ENCODE measurements at regions not wholly inside any gene's neighbourhood (a gene's known extent, or its start where the extent isn't known, plus 50 kb on each side); places are given as distances from the start of the nearest gene placed in this dataset.

GRCh38 chr10:2871673-2872219 is 195.6 kb upstream of the PFKP start:
- ChIA-PET CTCF (no interaction called here), POLR2A (ENCODE audit: unreplicated experiment) (no interaction called here)
- Histone ChIP-seq H2AK5ac (ENCODE audit: low read depth, low read length) (no peak overlapping the region), H4K5ac (ENCODE audit: low read depth, low read length) (no peak overlapping the region), H2BK20ac (ENCODE audit: low read depth, low read length) (no peak overlapping the region), H2BK15ac (ENCODE audit: low read depth, low read length) (no peak overlapping the region), H2AFZ (replicated peaks; ENCODE audit: low read length, poor library complexity) (no peak overlapping the region), H2BK5ac (ENCODE audit: low read depth, low read length, poor library complexity, severe bottlenecking) (no peak overlapping the region), H3K14ac (replicated peaks; ENCODE audit: low read depth, low read length) (no peak overlapping the region), H3K18ac (ENCODE audit: low read depth, low read length) (no peak overlapping the region), H4K20me1 (ENCODE audit: insufficient read depth, low read length) (no peaks in the 10 kb centered on the region), H2BK120ac (ENCODE audit: low read depth, low read length) (no peak overlapping the region), H3K4me2 (ENCODE audit: low read depth, low read length) (no peak overlapping the region), H3K4me3 (ENCODE audit: insufficient read depth, low read depth, low read length) (no peak overlapping the region), H3K4ac (ENCODE audit: low read depth, low read length) (no peak overlapping the region), H3K27ac (ENCODE audit: insufficient read depth, low read length) (no peak overlapping the region), H4K8ac (ENCODE audit: low read depth in 2 of 2, low read length in 2 of 2) (no peak overlapping the region), H3K9me3 (ENCODE audit: control insufficient read depth, insufficient read depth, low read length) (peaks cover 8% of the 10 kb centered on the region), H2AK9ac (replicated peaks; ENCODE audit: low read depth, low read length, poor library complexity) (no peak overlapping the region), H3K9ac (ENCODE audit: low read depth, low read length) (no peak overlapping the region), H3K36me3 (ENCODE audit: control insufficient read depth, insufficient read depth, low read length) (no peaks in the 10 kb centered on the region), H3K27me3 (ENCODE audit: control insufficient read depth, insufficient read depth, low read length) (no peaks in the 10 kb centered on the region), H3K4me1 (ENCODE audit: control insufficient read depth, insufficient read depth, low read length) (no peaks in the 10 kb centered on the region), H3K23ac (ENCODE audit: low read depth, low read length) (no peak overlapping the region), H3K9me1 (ENCODE audit: insufficient read depth, low read length) (no peaks in the 10 kb centered on the region), H3K79me1 (ENCODE audit: low read depth in 1 of 2, low read length in 2 of 2) (no peaks in the 10 kb centered on the region), H4K91ac (ENCODE audit: insufficient read depth, low read depth, low read length) (no peak overlapping the region), H3K56ac (ENCODE audit: extremely low read depth, insufficient read depth, low read length) (no peak overlapping the region)
- BruUV-seq (replicated peaks) = no TSS peak
- intact Hi-C loops (cut with micrococcal nuclease) (no loop called here), in situ Hi-C loops (cut with MboI; ENCODE audit: low sequenced_read_pairs) (no loop called here), dilution Hi-C loops (cut with HindIII; ENCODE audit: low sequenced_read_pairs, unreplicated experiment) (no loop called here)
- DNase-seq = no peak
- TF ChIP-seq RFX5 (IDR thresholded peaks at IDR 0.05; ENCODE audit: low read depth, low read length) (no peak), RCOR1 (IDR thresholded peaks at IDR 0.05; ENCODE audit: insufficient replicate concordance, low read length) (no peak), MAZ (IDR thresholded peaks at IDR 0.05; ENCODE audit: borderline replicate concordance, low read depth, low read length) (no peak), RAD21 (IDR thresholded peaks at IDR 0.05; ENCODE audit: low read length) (no peak), POLR2A (IDR thresholded peaks at IDR 0.05; ENCODE audit: low read depth, low read length) (no peak), SMC3 (IDR thresholded peaks at IDR 0.05; ENCODE audit: low read depth, low read length) (no peak), ELK1 (IDR thresholded peaks at IDR 0.05; ENCODE audit: borderline replicate concordance, low read depth, low read length) (no peak), MAFK (IDR thresholded peaks at IDR 0.05; ENCODE audit: low read depth, low read length) (no peak), BHLHE40 (IDR thresholded peaks at IDR 0.05; ENCODE audit: low read depth, low read length) (no peak), USF2 (IDR thresholded peaks at IDR 0.05; ENCODE audit: low read depth, low read length) (no peak), CHD1 (IDR thresholded peaks at IDR 0.05; ENCODE audit: low read depth, low read length) (no peak)
- ATAC-seq (ENCODE audit: low read depth) = no peak
- 20% methylated on average over 1 of the region's 2 CpGs; no CpG with 5 or more reads in 1 of the 2 experiments for WGBS, 2 experiments (ENCODE audit: extremely low coverage in 2 of 2, insufficient read length in 1 of 2)
